Adrenal gland (tissue), 5 donors: ENCODE measurements at regions not wholly inside any gene's neighbourhood (a gene's known extent, or its start where the extent isn't known, plus 50 kb on each side); places are given as distances from the start of the nearest gene placed in this dataset.

Source experiments
- POLR2A ChIP-seq, 2 donors: fragments of 450-650 bp; IDR thresholded peaks; one replicate each; pipeline ENCODE4 v1.6.1; 2017; ENCODE audit warnings: antibody characterized with exemption in 2 of 2, mild to moderate bottlenecking in 2 of 2, moderate library complexity in 1 of 2
- TF ChIP-seq, protein P1 (sequence below), 6 experiments: fragments of 450-650 bp in 4 of 6; fragments of 200-600 bp in 2 of 6; sonication (generic) in 1 of 6; IDR thresholded peaks; 1 replicate in 5 of 6; 2 replicates in 1 of 6; pipeline versions ENCODE4 v1.5.1 to v1.8.0; 2016 to 2021; ENCODE audit warnings: antibody characterized with exemption in 6 of 6, mild to moderate bottlenecking in 2 of 6, moderate library complexity in 1 of 6
- donor health status: DM: no; HTN: no; CAD: no.

DNA sequence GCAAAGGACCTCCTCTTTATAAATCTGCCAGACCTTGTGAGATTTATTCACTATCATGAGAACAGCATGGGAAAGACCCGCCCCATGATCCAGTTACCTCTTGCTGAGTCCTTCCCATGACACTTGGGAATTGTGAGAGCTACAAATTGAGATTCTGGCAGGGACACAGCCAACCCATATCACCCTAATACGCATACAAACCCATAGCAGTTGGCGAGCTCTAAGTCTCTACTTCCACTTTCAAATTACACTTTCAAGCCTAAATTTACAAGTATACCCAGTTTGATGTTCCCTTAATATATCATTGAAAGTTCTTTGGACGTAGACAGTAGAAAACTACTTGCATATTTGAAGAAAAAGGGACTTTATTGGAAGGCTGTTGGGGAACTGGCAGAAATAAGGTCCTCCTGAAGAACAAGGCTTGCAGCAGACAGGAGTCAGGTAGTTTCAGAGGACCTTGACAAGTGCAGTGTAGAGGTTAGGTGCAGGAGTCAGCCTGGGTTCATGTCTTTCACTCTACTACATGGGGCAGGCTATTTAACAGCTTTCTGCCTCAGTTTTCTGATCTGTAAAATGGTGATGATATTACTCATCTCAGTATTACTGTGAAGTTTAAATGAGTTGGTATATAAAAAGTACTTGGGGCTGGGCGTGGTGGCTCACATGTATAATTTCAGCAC is 107.9 kb upstream of the EEF2KMT start:
- TF ChIP-seq POLR2A (IDR thresholded peaks at IDR 0.05) = no peak
- TF ChIP-seq, protein P1, sequence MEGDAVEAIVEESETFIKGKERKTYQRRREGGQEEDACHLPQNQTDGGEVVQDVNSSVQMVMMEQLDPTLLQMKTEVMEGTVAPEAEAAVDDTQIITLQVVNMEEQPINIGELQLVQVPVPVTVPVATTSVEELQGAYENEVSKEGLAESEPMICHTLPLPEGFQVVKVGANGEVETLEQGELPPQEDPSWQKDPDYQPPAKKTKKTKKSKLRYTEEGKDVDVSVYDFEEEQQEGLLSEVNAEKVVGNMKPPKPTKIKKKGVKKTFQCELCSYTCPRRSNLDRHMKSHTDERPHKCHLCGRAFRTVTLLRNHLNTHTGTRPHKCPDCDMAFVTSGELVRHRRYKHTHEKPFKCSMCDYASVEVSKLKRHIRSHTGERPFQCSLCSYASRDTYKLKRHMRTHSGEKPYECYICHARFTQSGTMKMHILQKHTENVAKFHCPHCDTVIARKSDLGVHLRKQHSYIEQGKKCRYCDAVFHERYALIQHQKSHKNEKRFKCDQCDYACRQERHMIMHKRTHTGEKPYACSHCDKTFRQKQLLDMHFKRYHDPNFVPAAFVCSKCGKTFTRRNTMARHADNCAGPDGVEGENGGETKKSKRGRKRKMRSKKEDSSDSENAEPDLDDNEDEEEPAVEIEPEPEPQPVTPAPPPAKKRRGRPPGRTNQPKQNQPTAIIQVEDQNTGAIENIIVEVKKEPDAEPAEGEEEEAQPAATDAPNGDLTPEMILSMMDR (IDR thresholded peaks at IDR 0.05) = no peak
